NCI-H2107 (cell line): ENCODE measurements at regions not wholly inside any gene's neighbourhood (a gene's known extent, or its start where the extent isn't known, plus 50 kb on each side); places are given as distances from the start of the nearest gene placed in this dataset.

ENCODE experiments used
- DNase-seq: peaks from one replicate; lab custom pipeline; 2025; lab: John Stamatoyannopoulos, UW

DNA sequence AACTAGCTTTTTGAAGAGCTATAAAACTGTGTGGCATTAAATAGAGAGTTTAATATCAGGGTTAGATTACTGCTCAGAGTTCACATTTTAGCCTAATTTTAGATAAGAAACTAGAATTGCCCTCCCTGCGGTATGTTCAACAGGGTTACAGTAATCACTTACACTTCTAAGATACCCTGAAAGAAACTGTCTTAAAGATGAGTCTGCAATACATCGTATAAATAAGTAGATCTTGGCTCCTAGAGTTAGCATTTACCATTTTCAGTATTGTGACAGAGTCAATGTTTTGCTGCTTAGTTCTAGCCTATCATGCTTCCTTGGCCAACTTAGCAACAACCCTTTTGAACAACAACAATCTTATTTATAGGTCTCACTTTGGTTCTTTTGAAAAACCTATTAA, 217.8 kb upstream of the NDST4 start:
- no peak for DNase-seq

DNA sequence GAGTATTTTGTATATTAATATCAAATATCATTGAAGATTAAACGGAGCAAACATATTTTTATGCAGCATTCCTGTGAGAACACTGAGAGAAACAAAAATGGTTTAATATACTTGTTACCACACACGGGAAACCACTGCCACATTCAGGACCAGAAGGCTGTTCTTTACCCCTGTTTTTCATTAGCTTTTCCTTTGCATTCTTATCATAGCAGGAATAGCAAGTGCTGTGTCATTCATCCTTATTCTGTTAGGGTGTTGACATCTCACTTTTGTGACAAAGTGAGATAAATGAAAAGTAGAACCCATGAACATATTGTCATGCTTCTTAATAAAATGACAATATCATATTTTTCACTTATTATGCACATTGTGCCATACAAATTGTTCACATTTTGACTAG, 212.4 kb upstream of the NDST4 start:
- no peak for DNase-seq

DNA sequence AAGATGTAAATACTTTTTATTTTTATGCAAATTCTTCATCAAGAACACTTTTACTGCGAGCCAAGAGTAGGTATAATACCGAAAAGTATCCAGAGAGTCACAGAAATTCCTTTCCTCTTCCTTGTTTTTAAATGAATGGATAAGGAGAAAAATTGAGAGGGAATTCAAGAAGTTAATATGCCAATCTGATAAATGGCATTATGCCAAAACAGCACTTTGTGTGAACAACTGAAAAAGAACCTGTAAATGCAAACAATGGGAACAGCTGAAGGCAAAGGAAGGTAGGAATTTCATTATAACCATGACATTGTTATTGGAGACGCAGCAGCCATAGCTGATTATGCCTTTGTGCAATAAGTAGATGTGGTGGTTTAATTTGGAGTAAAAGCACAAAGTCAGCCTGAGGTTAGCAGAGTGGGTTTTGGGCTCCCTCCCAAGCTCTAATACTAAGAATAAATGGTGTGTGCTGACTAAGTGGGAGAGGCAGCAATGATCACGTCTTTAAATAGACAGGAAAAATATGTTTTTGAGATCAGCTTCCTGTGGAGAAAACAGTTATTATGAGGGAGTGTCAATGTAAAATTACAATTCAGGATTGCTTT, 209.8 kb upstream of the NDST4 start:
- DNase-seq, result peak; percentile 83

DNA sequence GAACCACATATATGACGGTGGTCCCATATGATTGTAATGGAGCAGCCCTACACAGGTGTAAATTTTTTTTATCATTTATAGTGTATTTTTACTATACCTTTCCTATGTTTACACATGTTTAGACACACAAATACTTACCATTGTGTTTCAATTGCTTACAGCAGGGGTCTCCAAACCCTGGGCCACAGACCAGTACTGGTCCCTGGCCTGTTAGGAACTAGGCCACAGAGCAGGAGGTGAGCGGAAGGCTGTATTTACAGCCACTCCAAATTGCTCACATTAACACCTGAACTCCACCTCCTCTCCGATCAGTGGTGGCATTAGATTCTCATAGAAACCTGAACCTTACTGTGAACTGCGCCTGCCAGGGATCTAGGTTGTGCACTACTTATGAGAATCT, 201.8 kb upstream of the NDST4 start:
- no peak for DNase-seq

DNA sequence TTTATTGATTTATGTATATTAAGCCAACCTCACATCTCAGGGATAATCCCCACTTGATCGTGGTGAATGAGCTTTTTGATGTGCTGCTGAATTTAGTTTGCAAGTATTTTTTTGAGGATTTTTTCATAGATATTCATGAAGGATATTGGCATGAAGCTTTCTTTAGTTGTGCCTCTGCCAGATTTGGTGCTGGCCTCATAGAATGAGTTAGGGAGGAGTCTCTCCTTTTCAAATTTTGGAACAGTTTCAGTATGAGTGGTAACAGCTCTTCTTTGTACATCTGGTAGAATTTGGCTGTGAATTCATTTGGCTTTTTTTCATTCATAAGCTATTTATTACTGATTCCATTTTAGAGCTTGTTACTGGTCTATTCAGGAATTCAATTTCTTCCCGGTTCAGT, 197.2 kb upstream of the NDST4 start:
- DNase-seq, result no peak

DNA sequence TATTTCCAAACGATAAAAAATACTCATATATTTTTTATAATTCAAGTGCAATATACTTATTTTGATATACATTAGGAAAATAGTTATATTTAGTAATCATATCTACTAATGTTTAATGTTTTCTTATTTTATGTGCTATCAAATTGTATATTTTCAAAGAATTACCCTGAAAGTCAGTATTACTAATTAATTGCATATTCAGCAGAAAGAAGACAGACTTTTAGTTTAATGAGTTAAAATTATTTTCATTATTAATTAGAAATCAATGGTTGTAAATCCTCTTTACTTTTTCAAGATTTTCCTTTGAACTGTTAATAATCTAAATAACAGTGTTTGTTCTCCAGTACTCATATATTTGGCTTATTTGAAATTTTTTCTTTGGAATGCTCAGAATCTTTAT, 181.3 kb upstream of the NDST4 start:
- no peak for DNase-seq

DNA sequence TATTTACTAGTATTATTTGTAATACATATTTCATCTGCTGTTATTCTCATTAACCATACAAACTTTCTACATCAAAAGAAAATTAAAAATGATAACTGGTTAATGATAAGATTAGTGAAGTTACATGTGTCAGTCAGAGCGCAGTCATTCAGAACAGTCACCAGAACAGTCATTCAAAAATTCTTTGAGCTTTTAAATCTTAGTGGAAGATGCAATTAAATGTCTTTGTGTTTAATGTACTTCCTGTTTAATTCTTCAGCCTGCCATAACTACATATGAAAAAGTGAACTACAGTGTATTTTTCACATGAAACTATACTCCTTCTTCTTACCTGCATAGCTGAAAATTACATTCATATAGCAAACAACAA, 179.7 kb upstream of the NDST4 start:
- DNase-seq, result no peak

DNA sequence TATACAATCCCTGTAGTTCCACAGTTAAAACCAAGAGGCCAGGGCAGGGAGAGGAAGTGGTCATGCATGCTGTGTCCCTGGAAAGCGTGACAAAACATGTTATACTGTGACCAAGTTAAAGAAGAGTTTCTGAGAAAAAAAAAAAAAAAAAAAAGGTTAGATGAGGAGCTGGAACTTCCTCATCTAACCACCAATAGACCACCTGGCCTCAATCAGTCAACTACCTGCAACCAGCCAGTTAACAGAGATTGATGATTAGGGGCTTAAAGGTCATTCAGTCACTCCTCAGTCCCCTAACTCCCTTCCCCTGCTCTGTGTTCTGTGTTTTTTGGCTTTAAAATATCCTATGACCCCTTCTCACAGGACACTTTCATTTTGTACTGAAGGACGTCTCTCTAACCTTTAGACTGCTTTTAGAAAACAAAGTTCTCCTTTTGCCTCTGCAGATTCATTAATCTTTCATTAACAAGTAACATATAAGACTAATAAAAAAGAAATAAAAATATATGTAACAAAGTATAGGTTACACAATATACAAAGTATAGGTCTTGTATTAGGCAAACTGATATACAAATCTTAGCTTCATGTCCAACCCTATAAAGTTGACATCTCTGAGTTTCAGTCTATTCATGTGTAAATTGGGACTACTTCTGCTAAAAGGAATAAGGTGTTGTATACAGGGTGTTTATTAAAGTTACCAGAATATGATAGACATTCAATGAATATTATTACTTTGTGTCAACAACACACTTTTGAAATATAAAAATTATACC, 179.1 kb upstream of the NDST4 start:
- no peak for DNase-seq

DNA sequence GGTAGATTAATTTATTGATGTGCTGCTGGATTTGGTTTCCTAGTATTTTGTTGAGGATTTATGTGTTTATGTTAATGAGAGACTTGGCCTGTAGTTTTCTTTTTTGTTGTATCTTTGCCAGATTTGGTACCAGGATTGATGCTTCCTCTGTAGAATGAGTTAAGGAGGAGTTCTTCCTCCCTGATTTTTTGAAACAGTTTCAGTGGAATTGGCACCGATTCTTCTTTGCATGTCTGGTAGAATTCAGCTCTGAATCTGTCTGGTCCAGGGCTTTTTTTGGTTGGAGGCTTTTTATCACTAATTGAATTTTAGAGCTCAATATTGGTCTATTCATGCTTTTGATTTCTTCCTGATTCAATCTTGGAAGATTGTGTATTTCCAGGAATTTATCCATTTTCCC, 174.0 kb upstream of the NDST4 start:
- DNase-seq, result no peak

DNA sequence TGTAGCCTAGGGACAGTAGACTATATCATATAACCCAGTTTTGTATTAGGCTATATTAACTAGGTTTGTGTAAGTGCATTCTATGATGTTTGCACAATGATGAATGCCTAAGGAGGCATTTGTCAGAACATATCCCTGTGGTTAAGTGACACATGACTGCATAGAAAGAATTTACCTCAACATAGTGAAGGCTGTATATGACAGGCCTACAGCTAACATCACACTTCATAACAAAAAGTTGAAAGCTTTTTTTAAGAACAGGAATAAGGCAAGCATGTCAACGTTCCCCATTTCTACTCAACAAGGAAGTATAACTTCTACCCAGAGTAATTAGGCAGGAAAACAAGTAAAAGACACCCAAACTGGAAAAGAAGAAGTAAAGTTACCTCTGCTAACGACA, 165.9 kb upstream of the NDST4 start:
- no peak for DNase-seq

DNA sequence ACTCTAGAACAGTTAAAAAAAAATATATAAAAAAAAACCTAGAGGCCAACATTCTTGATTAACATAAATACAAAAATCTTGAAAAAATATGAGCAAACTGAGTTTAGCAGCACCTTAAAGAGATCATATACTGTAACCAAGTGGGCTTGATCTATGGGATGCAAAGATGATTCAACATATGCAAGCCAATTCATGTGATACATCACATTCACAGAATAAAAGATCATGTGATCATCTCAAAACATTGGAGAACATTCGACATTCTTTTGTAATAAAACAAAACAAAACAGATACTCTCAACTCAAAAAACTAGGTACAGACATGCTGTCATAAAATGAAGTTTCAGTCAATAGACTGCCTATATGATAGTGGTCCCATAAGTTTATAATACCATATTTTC, 165.4 kb upstream of the NDST4 start:
- no peak for DNase-seq

DNA sequence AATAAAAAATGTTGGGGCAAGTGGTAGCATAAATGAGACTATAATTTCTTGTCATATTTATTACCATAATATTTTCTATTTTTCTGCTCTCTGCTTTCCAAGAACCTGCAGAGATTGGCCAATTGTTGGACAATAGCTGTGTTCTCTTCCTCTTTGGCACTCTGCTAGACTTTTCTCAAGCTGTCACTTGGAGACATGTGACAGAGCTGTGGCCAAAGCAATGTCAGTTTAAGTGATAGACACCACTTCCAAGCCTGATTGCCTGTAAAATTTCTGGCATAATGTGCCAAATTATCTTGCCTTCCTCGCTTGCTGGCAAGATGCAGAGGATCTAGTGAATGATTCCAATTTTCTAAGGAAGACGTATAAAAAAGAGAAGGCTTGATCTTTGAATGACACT, 162.2 kb upstream of the NDST4 start:
- DNase-seq, result no peak

DNA sequence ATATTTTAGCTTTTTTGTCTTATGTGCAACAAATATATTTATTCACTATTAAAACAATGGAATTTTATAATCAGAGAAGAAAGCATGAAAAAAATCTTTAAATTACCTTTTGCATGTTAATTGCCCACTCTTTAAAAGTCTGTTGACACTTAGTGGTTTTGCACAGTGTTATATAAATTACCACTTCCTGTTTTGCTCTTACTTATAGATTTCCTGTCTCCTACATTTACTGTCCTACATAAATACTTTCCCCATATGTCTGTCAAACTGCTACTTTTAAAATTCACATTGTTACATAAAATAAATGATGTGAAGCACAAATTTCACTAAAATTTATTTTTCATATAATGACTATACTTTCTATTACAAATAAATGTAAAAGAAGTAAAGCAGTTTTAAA, 161.1 kb upstream of the NDST4 start:
- DNase-seq, result no peak

DNA sequence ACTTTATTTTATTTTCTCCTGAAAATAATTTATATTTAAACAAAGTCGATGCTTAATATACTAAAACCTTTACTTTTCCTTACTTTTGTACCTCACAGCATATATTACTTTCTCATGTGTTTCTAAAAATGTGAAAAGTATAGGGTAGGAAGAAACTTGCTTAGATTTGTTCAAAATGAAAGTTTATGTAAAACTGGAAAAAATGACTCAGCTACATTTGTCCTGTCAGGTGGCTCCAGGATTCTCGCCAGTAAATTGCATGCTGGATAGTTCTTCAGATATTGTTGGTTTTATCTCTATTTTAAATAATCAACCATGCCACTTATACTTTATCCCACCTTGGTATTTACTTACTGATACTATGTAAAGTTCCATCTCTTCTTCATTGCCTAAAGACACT, 159.2 kb upstream of the NDST4 start:
- no peak for DNase-seq

DNA sequence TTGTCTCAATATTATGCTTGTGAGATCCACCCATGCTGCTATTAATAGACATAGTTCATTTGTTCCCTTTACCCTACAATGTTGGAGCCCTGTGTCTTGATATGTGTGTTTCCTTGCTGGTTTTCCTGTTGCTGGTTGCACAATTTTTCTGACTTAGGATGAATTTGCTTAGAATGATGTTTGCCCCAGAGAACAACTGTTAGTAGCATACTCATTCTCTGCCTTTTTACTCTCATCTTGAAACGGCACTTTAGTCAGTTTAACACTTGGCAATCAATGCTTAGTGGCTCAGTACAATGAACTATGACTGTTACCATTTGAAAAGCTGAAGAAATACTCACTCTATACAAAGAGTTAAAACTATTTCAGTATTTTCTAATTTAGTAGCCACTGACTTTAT, 158.8 kb upstream of the NDST4 start:
- no peak for DNase-seq

DNA sequence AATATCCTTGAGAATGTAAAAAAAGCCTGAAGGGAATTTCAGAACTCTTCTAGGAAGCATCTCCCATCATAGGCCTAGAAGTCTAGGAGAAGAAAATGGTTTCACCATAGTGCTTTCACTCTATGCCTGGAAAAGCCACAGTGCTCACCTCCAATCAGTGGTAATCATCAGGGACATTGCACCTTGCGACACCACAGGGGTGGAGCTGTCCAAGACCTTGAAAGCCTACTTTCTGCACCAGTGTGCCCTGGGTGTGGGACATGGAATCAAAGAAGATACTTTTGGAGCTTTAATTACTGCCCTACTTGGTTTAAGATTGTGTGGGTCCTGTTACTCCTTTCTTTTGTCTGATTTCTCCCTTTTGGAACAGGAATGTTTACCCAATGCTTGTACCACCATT, 146.8 kb upstream of the NDST4 start:
- DNase-seq, result no peak

DNA sequence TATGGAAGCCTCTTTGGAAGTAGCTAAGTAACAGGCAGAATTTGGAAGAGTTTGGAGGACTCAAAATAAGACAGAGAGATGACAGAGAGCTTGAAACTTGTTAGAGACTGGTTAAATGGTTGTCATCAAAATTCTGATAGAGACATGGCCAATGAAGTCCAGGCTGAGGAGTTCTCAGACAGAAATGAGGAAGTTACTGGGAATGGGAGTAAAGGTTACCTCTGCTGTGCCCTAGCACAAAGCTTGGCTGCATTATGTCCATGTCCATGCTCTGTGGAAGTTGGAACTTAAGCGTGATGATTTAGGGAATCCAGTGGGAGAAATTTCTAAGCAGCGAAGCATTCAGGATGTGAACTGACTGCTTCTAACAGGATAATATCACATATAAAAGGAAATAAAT, 146.2 kb upstream of the NDST4 start:
- DNase-seq, result no peak

DNA sequence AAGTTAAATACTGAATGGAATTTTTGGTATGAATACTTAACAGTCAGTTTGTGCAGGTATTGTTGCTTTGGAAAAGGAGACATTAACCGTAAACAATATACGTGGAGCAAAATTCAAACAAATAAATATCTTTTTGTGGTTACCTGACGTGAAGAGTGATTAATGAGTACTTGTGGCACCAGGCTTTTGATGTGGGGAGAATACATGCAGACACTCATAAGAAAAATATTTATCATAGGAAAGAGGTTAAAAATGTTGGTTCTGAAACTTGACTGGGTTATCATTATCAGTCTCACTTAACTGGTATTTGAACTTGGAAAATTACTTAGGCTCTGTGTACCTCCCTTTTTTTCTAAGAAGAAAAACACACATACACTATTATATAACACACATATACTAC, 136.4 kb upstream of the NDST4 start:
- no peak for DNase-seq

DNA sequence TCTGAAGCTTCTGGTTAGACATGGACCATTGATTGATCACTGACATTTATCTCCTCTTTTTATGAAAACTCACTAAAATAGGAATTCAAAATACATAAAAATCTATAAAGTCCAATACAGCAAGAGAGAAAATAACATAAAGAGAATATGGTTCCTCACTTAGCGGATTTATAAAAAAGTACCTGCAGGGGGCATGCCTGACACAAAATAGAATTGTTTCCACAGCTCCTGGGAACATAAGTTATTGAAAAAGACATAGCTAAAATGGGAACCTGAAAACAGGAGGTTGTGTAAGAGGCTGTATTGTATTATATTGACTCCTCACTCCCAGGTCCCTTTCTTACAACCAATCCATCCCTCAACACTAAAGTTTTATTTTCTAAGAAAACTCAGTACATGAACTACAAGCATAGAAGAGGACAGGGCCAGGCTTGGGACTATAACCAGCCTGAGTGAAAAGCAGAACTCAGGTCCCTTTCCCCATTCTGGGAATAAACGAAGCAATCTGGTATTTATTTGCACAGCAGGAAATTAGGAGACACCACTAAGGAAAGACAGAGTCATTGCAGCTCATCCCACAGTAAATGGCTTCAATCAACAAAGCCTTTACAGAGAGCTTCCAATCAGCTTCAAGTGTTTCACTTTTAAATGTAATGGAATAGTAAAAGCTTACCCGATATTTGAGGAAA, 121.1 kb upstream of the NDST4 start:
- no peak for DNase-seq

DNA sequence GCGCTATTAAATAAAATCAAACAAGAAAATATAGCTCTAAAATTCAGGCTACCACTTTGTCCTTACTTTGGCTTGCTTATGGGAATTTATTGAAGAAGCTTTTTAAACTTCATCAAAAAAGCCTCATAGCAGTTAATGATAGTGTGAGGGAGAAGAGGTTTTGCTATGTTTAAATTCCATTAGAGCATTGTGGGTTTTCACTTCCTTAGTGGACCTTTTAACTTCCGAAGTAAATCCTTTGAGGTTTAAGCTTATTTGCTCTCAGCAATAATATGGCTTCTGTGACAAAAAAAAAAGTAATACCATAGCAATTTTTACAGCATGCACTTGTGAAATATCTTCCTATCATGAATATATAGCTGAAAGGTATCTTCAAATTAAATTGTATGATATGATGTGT, 120.2 kb upstream of the NDST4 start:
- no peak for DNase-seq

DNA sequence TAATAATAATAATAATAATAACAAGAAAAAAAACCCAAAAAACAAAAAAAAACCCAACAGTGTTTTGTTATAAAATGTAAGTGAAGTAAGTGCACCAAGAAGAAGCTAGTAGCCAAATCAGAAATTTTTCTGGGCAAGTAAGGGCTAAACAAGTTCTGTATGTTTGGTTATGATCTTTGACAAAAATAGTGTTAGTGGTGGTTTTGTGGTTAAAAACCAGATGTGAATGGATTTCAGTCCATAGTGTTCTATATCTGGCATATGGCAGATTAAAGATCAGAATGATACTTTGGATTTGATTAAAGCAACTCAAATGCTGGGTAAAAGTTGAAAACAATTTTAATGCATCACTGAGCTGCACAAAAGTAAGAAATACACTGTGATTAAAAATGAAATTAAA, 116.5 kb upstream of the NDST4 start:
- DNase-seq, result no peak

DNA sequence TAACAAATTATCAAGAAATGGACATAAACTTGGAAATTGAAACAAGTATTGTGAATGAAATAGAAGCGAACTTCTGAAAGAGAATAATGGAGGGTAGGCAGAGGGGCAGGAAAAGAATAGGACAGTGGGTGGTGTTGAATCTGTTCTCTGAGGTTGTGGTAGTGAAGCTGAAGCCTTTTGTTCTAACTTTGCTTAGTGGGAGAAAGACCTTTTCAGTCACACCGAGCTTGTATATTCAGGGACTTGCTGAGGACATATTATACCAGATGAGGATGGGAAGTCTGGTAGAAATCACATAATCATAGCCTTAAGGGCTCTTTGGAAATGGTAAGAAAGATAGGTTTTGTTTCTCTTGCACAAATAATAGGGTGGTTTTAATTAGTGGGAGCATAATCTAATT, 115.4 kb upstream of the NDST4 start:
- DNase-seq, result no peak

DNA sequence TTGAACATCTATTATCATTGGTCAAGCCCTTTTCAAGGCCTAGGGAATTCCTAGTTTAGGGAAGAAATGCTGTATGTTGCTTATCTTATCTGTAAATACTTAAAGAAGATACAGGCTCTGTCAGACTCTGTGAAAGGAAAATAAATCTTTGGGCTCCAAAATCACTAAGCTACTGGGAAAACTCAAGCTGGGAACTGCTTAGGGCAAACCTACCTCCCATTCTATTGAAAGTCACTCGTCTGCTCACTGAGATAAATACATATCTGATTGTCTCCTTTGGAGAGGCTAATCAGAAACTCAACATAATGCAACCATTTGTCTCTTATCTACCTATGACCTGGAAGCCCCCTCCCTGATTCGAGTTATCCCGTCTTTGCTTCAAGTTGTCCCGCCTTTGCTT, 108.6 kb upstream of the NDST4 start:
- DNase-seq, result no peak

DNA sequence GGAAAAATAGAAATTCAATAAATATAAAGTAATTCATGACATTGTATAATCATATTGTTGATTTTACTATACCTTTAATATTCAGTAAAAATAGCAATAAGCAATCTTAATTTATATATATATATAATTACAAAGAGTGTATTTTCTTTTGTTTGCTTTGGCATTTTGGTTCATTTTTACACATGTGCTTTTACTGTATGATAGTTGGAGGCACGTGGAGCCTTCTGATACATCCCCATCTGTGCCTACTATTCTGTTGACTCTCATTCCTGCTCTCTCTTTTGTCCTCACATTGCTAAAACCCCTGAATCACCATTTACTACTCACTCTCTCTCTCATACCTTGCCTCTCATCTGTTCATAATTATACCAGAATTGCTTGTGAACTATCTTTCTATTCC, 106.4 kb upstream of the NDST4 start:
- DNase-seq, result no peak
